ENCODE measurements at regions not wholly inside any gene's neighbourhood (a gene's known extent, or its start where the extent isn't known, plus 50 kb on each side); places are given as distances from the start of the nearest gene placed in this dataset.

GRCh38 chr5:152572812-152573211 lies 167.7 kb upstream of the NMUR2 start:
- no peaks in the 10 kb centered on the region for H3K4me1 ChIP-seq
- TF ChIP-seq CTCF (IDR thresholded peaks at IDR 0.05), result no peak

GRCh38 chr5:152584103-152584502 lies 179.0 kb upstream of the NMUR2 start:
- no peak for TF ChIP-seq CTCF (IDR thresholded peaks at IDR 0.05)
- DNase-seq, result no peak
- Histone ChIP-seq H3K27me3 (ENCODE audit: low read depth) (no peaks in the 10 kb centered on the region), H3K4me1 (no peaks in the 10 kb centered on the region), H3K4me3 (no peak overlapping the region), H3K27ac (no peak overlapping the region), H3K9me3 (no peaks in the 10 kb centered on the region), H3K36me3 (no peaks in the 10 kb centered on the region)
- intact Hi-C loops (cut with DNase I), result no loop called here
- no peak for ATAC-seq

More at GRCh38 chr5:152572812-152573211, 167.7 kb upstream of the NMUR2 start:
- ATAC-seq (no peak), DNase-seq (no peak)
- Histone ChIP-seq H3K9me3 (peaks cover 3% of the 10 kb centered on the region), H3K4me3 (no peak overlapping the region), H3K27ac (no peak overlapping the region), H3K36me3 (no peaks in the 10 kb centered on the region), H3K27me3 (ENCODE audit: low read depth) (no peaks in the 10 kb centered on the region)
- intact Hi-C loops (cut with DNase I), result no loop called here

GRCh38 chr5:152592416-152592815 lies 187.3 kb upstream of the NMUR2 start:
- no peak for TF ChIP-seq CTCF (IDR thresholded peaks at IDR 0.05)

GRCh38 chr5:152593388-152593787 lies 188.3 kb upstream of the NMUR2 start:
- no peak for TF ChIP-seq CTCF (IDR thresholded peaks at IDR 0.05)
- ATAC-seq, result no peak
- no peak for DNase-seq

More at GRCh38 chr5:152592416-152592815, 187.3 kb upstream of the NMUR2 start:
- Histone ChIP-seq H3K27me3 (ENCODE audit: low read depth) (no peaks in the 10 kb centered on the region), H3K4me3 (no peak overlapping the region), H3K27ac (no peak overlapping the region), H3K4me1 (no peaks in the 10 kb centered on the region), H3K9me3 (no peaks in the 10 kb centered on the region), H3K36me3 (no peaks in the 10 kb centered on the region)
- DNase-seq, result no peak
- ATAC-seq, result no peak
- intact Hi-C loops (cut with DNase I), result no loop called here

GRCh38 chr5:152595405-152595804 lies 190.3 kb upstream of the NMUR2 start:
- H3K4me3 ChIP-seq, result no peak overlapping the region
- H3K9me3 ChIP-seq, result no peaks in the 10 kb centered on the region
- no peak for ATAC-seq
- DNase-seq, result no peak
- intact Hi-C loops (cut with DNase I), result no loop called here
- H3K4me1 ChIP-seq, result no peaks in the 10 kb centered on the region
- TF ChIP-seq CTCF (IDR thresholded peaks at IDR 0.05), result no peak
- H3K36me3 ChIP-seq, result no peaks in the 10 kb centered on the region
- H3K27me3 ChIP-seq (ENCODE audit: low read depth), result no peaks in the 10 kb centered on the region
- H3K27ac ChIP-seq, result no peak overlapping the region

More at GRCh38 chr5:152593388-152593787, 188.3 kb upstream of the NMUR2 start:
- H3K36me3 ChIP-seq, result no peaks in the 10 kb centered on the region
- intact Hi-C loops (cut with DNase I), result no loop called here
- H3K4me3 ChIP-seq, result no peak overlapping the region
- no peaks in the 10 kb centered on the region for H3K4me1 ChIP-seq
- no peak overlapping the region for H3K27ac ChIP-seq
- no peaks in the 10 kb centered on the region for H3K9me3 ChIP-seq
- no peaks in the 10 kb centered on the region for H3K27me3 ChIP-seq (ENCODE audit: low read depth)

GRCh38 chr5:152599096-152599495 lies 194.0 kb upstream of the NMUR2 start:
- no peak overlapping the region for H3K4me3 ChIP-seq
- ATAC-seq (no peak), DNase-seq (no peak)
- H3K9me3 ChIP-seq, result no peaks in the 10 kb centered on the region
- no peak overlapping the region for H3K27ac ChIP-seq
- intact Hi-C loops (cut with DNase I), result no loop called here
- no peaks in the 10 kb centered on the region for H3K27me3 ChIP-seq (ENCODE audit: low read depth)
- no peaks in the 10 kb centered on the region for H3K4me1 ChIP-seq
- no peak for TF ChIP-seq CTCF (IDR thresholded peaks at IDR 0.05)
- no peaks in the 10 kb centered on the region for H3K36me3 ChIP-seq

All from lower lobe of right lung (tissue), 2 donors.